ENCODE measurements at regions not wholly inside any gene's neighbourhood (a gene's known extent, or its start where the extent isn't known, plus 50 kb on each side); places are given as distances from the start of the nearest gene placed in this dataset.

- Histone ChIP-seq H3K36me3 (ENCODE audit: control insufficient read depth in 5 of 5, insufficient read depth in 5 of 5, low read length in 5 of 5) (no peaks in the 10 kb centered on the region), H3K4me3 (ENCODE audit: low read depth in 1 of 5, low read length in 5 of 5) (no peak overlapping the region), H3K4me1 (ENCODE audit: control insufficient read depth in 5 of 5, insufficient read depth in 5 of 5, low read length in 5 of 5) (peaks cover 0 to 12% (median 2%) of the 10 kb centered on the region in 5 donors), H3K27ac (ENCODE audit: low read depth, low read length) (no peak overlapping the region), H3K9me3 (ENCODE audit: control insufficient read depth in 5 of 5, low read length in 5 of 5) (no peaks in the 10 kb centered on the region), H3K27me3 (ENCODE audit: control insufficient read depth in 5 of 5, insufficient read depth in 4 of 5, low read length in 5 of 5) (peaks cover 0 to 8% (median 0%) of the 10 kb centered on the region in 5 donors), H3K9ac (ENCODE audit: low read length in 5 of 5) (no peak overlapping the region)
Measured at GRCh38 chr6:16969699-16970655, 131.9 kb upstream of the STMND1 start.

- no peaks in the 10 kb centered on the region for H3K36me3 ChIP-seq (ENCODE audit: control insufficient read depth in 5 of 5, insufficient read depth in 5 of 5, low read length in 5 of 5)
- no peak overlapping the region for H3K9ac ChIP-seq (ENCODE audit: low read length in 5 of 5)
- H3K9me3 ChIP-seq (ENCODE audit: control insufficient read depth in 5 of 5, low read length in 5 of 5): no peaks in the 10 kb centered on the region
- no peak overlapping the region for H3K27ac ChIP-seq (ENCODE audit: low read depth, low read length)
- no peak overlapping the region for H3K4me3 ChIP-seq (ENCODE audit: low read depth in 1 of 5, low read length in 5 of 5)
- H3K4me1 ChIP-seq (ENCODE audit: control insufficient read depth in 5 of 5, insufficient read depth in 5 of 5, low read length in 5 of 5): peaks cover 5 to 20% (median 10%) of the 10 kb centered on the region in 5 donors
- H3K27me3 ChIP-seq (ENCODE audit: control insufficient read depth in 5 of 5, insufficient read depth in 4 of 5, low read length in 5 of 5): peaks cover 0 to 7% (median 0%) of the 10 kb centered on the region in 5 donors
Measured at GRCh38 chr6:16968101-16968500, 133.7 kb upstream of the STMND1 start.

- Histone ChIP-seq H3K27me3 (ENCODE audit: control insufficient read depth in 5 of 5, insufficient read depth in 4 of 5, low read length in 5 of 5) (peaks cover 0 to 3% (median 0%) of the 10 kb centered on the region in 5 donors), H3K4me3 (ENCODE audit: low read depth in 1 of 5, low read length in 5 of 5) (no peak overlapping the region), H3K27ac (ENCODE audit: low read depth, low read length) (no peak overlapping the region), H3K9me3 (ENCODE audit: control insufficient read depth in 5 of 5, low read length in 5 of 5) (no peaks in the 10 kb centered on the region), H3K4me1 (ENCODE audit: control insufficient read depth in 5 of 5, insufficient read depth in 5 of 5, low read length in 5 of 5) (peaks cover 5 to 20% (median 10%) of the 10 kb centered on the region in 5 donors), H3K9ac (ENCODE audit: low read length in 5 of 5) (no peak overlapping the region), H3K36me3 (ENCODE audit: control insufficient read depth in 5 of 5, insufficient read depth in 5 of 5, low read length in 5 of 5) (no peaks in the 10 kb centered on the region)
Measured at GRCh38 chr6:16967470-16967817, 134.4 kb upstream of the STMND1 start.

- no peak overlapping the region for H3K4me3 ChIP-seq (ENCODE audit: low read depth in 1 of 5, low read length in 5 of 5)
Measured at GRCh38 chr6:16966791-16967469, 134.9 kb upstream of the STMND1 start.

GRCh38 chr6:16965689-16966088, 136.2 kb upstream of the STMND1 start:
- no peak overlapping the region for H3K27ac ChIP-seq (ENCODE audit: low read depth, low read length)
- peaks cover 5 to 20% (median 10%) of the 10 kb centered on the region in 5 donors for H3K4me1 ChIP-seq (ENCODE audit: control insufficient read depth in 5 of 5, insufficient read depth in 5 of 5, low read length in 5 of 5)
- no peak overlapping the region for H3K4me3 ChIP-seq (ENCODE audit: low read depth in 1 of 5, low read length in 5 of 5)
- no peak overlapping the region for H3K9ac ChIP-seq (ENCODE audit: low read length in 5 of 5)
- no peaks in the 10 kb centered on the region for H3K36me3 ChIP-seq (ENCODE audit: control insufficient read depth in 5 of 5, insufficient read depth in 5 of 5, low read length in 5 of 5)
- peaks cover 0 to 3% (median 0%) of the 10 kb centered on the region in 5 donors for H3K27me3 ChIP-seq (ENCODE audit: control insufficient read depth in 5 of 5, insufficient read depth in 4 of 5, low read length in 5 of 5)
- H3K9me3 ChIP-seq (ENCODE audit: control insufficient read depth in 5 of 5, low read length in 5 of 5): no peaks in the 10 kb centered on the region

More at GRCh38 chr6:16966791-16967469, 134.9 kb upstream of the STMND1 start:
- no peaks in the 10 kb centered on the region for H3K9me3 ChIP-seq (ENCODE audit: control insufficient read depth in 5 of 5, low read length in 5 of 5)
- H3K9ac ChIP-seq (ENCODE audit: low read length in 5 of 5): no peak overlapping the region
- H3K27me3 ChIP-seq (ENCODE audit: control insufficient read depth in 5 of 5, insufficient read depth in 4 of 5, low read length in 5 of 5): peaks cover 0 to 3% (median 0%) of the 10 kb centered on the region in 5 donors
- peaks cover 5 to 20% (median 10%) of the 10 kb centered on the region in 5 donors for H3K4me1 ChIP-seq (ENCODE audit: control insufficient read depth in 5 of 5, insufficient read depth in 5 of 5, low read length in 5 of 5)
- H3K27ac ChIP-seq (ENCODE audit: low read depth, low read length): peak overlapping the region; percentile 28
- H3K36me3 ChIP-seq (ENCODE audit: control insufficient read depth in 5 of 5, insufficient read depth in 5 of 5, low read length in 5 of 5): no peaks in the 10 kb centered on the region

GRCh38 chr6:16964553-16965499, 137.0 kb upstream of the STMND1 start:
- Histone ChIP-seq H3K4me1 (ENCODE audit: control insufficient read depth in 5 of 5, insufficient read depth in 5 of 5, low read length in 5 of 5) (peaks cover 3 to 20% (median 10%) of the 10 kb centered on the region in 5 donors), H3K27me3 (ENCODE audit: control insufficient read depth in 5 of 5, insufficient read depth in 4 of 5, low read length in 5 of 5) (no peaks in the 10 kb centered on the region), H3K27ac (ENCODE audit: low read depth, low read length) (no peak overlapping the region), H3K9ac (ENCODE audit: low read length in 5 of 5) (no peak overlapping the region), H3K4me3 (ENCODE audit: low read depth in 1 of 5, low read length in 5 of 5) (peak overlapping the region in 3 of 5 donors; percentile 14 to 35 (median 25)), H3K36me3 (ENCODE audit: control insufficient read depth in 5 of 5, insufficient read depth in 5 of 5, low read length in 5 of 5) (no peaks in the 10 kb centered on the region), H3K9me3 (ENCODE audit: control insufficient read depth in 5 of 5, low read length in 5 of 5) (no peaks in the 10 kb centered on the region)

- Histone ChIP-seq H3K4me1 (ENCODE audit: control insufficient read depth in 5 of 5, insufficient read depth in 5 of 5, low read length in 5 of 5) (peaks cover 3 to 11% (median 10%) of the 10 kb centered on the region in 5 donors), H3K27me3 (ENCODE audit: control insufficient read depth in 5 of 5, insufficient read depth in 4 of 5, low read length in 5 of 5) (no peaks in the 10 kb centered on the region), H3K9me3 (ENCODE audit: control insufficient read depth in 5 of 5, low read length in 5 of 5) (no peaks in the 10 kb centered on the region), H3K27ac (ENCODE audit: low read depth, low read length) (no peak overlapping the region), H3K4me3 (ENCODE audit: low read depth in 1 of 5, low read length in 5 of 5) (no peak overlapping the region), H3K9ac (ENCODE audit: low read length in 5 of 5) (no peak overlapping the region), H3K36me3 (ENCODE audit: control insufficient read depth in 5 of 5, insufficient read depth in 5 of 5, low read length in 5 of 5) (no peaks in the 10 kb centered on the region)
Measured at GRCh38 chr6:16961577-16961976, 140.3 kb upstream of the STMND1 start.

- Histone ChIP-seq H3K36me3 (ENCODE audit: control insufficient read depth in 5 of 5, insufficient read depth in 5 of 5, low read length in 5 of 5) (no peaks in the 10 kb centered on the region), H3K9ac (ENCODE audit: low read length in 5 of 5) (no peak overlapping the region), H3K27ac (ENCODE audit: low read depth, low read length) (no peak overlapping the region), H3K27me3 (ENCODE audit: control insufficient read depth in 5 of 5, insufficient read depth in 4 of 5, low read length in 5 of 5) (no peaks in the 10 kb centered on the region), H3K4me3 (ENCODE audit: low read depth in 1 of 5, low read length in 5 of 5) (no peak overlapping the region), H3K9me3 (ENCODE audit: control insufficient read depth in 5 of 5, low read length in 5 of 5) (no peaks in the 10 kb centered on the region), H3K4me1 (ENCODE audit: control insufficient read depth in 5 of 5, insufficient read depth in 5 of 5, low read length in 5 of 5) (peaks cover 3 to 7% (median 6%) of the 10 kb centered on the region in 5 donors)
Measured at GRCh38 chr6:16959789-16960188, 142.1 kb upstream of the STMND1 start.

- Histone ChIP-seq H3K4me1 (ENCODE audit: control insufficient read depth in 5 of 5, insufficient read depth in 5 of 5, low read length in 5 of 5) (no peaks in the 10 kb centered on the region), H3K9me3 (ENCODE audit: control insufficient read depth in 5 of 5, low read length in 5 of 5) (no peaks in the 10 kb centered on the region), H3K4me3 (ENCODE audit: low read depth in 1 of 5, low read length in 5 of 5) (no peak overlapping the region), H3K36me3 (ENCODE audit: control insufficient read depth in 5 of 5, insufficient read depth in 5 of 5, low read length in 5 of 5) (no peaks in the 10 kb centered on the region), H3K9ac (ENCODE audit: low read length in 5 of 5) (no peak overlapping the region), H3K27ac (ENCODE audit: low read depth, low read length) (no peak overlapping the region), H3K27me3 (ENCODE audit: control insufficient read depth in 5 of 5, insufficient read depth in 4 of 5, low read length in 5 of 5) (no peaks in the 10 kb centered on the region)
Measured at GRCh38 chr6:16956361-16956760, 145.5 kb upstream of the STMND1 start.

Measured in subcutaneous abdominal adipose tissue (tissue), 5 donors.